ENCODE measurements at regions not wholly inside any gene's neighbourhood (a gene's known extent, or its start where the extent isn't known, plus 50 kb on each side); places are given as distances from the start of the nearest gene placed in this dataset.
"Not testable (repeated sequence)": the region's sequence is repeated elsewhere in the genome, so short reads cannot be mapped to it uniquely, and the experiment has no call there.

DNA sequence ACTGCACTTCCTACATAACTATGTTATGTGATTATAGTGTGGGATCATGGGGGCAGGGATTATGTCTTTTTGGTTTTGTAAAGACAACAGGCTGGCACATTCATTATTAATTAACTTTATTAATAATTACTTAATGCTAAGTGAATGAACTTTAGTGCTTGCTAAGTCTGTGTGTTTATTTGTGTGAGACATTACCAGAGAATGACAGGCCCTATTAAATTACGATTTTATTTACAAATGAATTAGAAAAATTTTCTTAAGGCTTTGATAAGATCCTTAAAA lies 100.9 kb downstream of the CD83 start:
- no peak for DNase-seq

GRCh38 chr6:14221564-14222279 lies 104.2 kb downstream of the CD83 start:
- DNase-seq, result no peak

GRCh38 chr6:14222956-14223355 lies 105.4 kb downstream of the CD83 start:
- no peak for DNase-seq

- DNase-seq, result no peak
Measured at GRCh38 chr6:14224359-14225103, 107.0 kb downstream of the CD83 start.

- no peak for DNase-seq
Measured at GRCh38 chr6:14226051-14226660, 108.6 kb downstream of the CD83 start.

- DNase-seq, result no peak
Measured at GRCh38 chr6:14228571-14228970, 111.0 kb downstream of the CD83 start.

DNA sequence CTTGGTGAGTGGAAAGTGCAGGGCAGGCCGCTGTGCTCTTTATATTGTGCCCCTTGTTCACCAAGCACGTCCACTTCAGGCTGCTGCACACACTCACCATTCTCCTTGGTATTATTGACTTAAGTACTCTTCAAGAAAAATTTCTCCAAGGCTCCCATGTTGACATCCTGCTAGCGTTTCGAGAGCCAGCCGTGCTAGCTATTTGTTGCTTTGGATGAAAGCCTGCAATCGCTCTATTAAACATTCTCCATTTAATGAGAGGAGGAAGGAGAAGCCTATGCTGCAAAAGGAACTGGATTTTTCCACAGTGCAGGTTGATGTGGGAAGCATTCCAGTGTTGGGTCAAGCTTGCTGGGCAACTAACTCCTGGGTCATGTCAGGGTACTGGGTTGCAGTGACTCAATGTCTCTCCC lies 113.5 kb downstream of the CD83 start:
- DNase-seq, result no peak

DNA sequence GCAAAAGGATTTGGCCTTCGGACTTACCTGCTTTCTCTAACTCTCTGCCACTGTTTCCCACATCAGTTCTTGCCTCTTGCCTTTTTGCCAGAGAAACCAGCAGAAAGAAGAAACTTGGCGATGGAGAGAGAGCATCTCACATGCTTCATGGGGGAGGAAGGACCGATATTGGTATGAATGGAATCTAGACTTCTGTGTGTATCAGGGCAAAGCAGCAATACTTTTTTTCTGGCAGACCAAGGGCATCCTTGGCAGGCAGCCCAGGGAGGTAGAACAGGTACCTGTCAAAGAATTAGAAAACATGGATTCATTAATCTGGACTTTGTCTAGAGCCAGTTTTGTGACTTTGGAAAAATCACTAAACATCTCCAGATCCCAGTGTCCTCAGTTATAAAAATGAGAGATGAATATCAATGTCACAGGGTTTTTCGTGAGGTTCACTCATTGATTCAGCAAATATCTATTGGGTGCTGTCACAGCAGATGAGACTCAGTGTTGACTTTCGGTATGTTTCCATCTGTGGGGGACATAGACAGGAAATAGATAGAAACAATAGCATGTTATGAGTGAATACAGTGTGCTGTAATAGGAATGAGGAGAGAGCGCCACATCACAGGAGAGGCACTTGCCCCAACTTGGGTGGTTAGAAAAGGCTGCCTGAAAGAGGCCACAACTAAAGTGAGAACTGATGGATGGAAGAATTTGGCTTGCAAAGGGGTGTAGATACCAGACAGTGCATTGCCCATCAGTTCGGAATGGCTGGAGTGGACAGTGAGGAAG lies 114.1 kb downstream of the CD83 start:
- no peak for DNase-seq

DNA sequence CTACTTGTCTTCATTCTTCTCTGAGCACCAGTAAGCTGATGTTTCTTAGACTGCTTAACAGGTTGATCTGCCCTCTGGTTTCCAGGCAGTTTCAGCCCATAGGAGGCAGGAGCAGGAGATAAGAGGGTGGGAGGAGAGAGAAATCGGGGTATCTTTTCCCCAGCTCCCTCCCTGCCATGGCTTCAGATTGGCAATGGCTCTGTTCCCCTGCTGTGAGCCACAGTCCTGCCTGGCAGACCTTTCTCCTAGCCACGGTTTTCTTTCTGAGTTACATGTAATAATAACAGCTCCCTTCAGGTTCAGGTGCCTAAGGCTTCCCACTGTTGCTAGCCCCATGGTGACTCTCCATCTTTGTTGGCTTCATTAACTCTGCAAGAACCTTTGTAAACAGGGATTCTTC lies 115.3 kb downstream of the CD83 start:
- no peak for DNase-seq

- DNase-seq, result no peak
Measured at GRCh38 chr6:14235653-14236356, 118.2 kb downstream of the CD83 start.

DNA sequence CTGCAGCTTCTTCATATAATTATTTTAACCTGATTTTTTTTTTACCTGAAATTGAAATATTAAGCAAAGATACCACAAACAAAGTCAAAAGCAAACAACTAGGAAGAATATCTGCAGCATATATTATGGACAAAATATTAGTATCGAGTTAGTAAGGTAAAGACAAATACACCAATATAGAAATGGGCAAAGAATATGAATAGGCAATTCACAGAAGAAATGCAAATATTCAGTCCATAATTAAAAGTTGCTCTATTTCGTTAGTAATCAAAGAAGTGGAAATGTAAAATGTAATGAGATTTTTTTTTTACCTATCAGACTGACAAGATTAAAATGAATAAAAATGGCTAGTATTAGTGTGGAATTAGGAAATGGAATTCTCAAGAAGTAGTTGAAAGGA lies 121.5 kb downstream of the CD83 start:
- DNase-seq, result no peak

DNA sequence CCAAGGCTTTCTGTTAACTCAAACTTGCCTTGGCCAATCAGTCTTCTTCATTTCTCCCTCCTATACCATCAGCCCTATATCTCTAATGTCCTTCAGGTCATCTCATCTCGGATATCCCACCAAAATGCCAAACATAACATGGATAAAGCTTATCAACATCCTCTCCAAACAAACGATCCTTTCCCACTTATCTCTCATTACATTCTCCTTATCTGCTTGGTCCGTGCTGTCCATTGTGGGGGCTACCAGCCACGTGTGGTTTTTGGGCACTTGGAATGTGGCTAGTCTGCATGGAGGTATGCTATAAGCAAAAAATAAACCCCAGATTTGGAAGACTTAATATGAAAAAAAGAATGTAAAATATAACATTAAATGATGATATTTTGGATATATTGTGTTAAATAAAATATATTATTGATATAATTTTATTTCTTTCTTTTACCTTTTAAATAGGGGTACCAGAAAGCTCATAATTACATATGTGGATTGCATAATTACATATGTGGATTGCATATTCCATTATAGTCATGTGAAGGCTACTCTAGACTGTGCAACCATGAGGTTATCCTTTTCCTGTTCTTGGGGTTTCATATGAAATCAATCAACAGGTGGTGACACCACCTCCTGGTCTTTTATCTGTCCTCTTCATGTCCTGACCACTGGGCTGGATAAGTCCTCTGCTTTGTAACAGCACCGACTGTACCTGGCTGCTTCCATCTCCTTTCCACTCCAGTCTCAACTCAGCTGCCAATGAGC lies 123.0 kb downstream of the CD83 start:
- DNase-seq, result no peak

DNA sequence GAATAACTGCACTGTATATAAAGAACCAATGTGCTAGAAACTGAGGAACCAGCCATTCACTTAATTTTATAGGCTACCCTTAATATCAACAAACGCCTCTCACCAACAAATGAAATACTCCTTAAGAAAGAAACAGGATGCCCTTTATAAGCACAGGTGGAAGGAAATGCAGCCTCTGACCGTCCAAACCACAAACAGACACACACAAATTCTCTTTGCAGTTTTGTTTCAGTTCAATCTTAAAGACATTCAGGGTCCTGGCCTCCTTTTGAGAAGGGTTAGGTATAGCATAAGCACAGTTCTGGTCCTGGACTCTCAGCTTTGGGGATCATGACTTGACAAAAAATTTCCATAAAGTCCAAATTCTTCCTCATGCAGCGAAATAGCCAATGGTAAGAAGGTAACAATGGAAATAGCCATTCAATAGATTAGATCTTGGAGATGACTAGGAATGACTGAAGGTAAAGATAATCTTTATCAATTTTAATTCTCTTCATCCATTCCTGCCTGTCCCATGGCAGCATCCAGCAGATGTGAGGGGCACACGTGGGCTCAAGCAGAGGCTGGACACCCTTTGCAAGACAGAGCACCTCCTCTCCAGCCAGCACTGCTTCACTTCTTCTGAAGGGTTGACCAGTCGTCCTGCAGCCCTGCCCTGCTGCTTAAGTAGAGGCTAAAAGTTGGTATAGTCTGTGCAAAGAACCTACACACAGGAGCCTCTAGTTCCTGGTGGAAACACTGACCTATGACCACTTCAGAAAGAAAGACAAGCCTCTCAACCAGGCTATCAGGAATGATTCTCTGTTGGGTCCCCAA lies 123.9 kb downstream of the CD83 start:
- DNase-seq, result no peak

GRCh38 chr6:14242912-14243311 lies 125.3 kb downstream of the CD83 start:
- not testable (repeated sequence) for DNase-seq

- no peak for DNase-seq
Measured at GRCh38 chr6:14243597-14243996, 126.0 kb downstream of the CD83 start.

GRCh38 chr6:14246876-14247275 lies 129.3 kb downstream of the CD83 start:
- DNase-seq, result no peak

- DNase-seq, result no peak
Measured at GRCh38 chr6:14250573-14250972, 133.0 kb downstream of the CD83 start.

DNA sequence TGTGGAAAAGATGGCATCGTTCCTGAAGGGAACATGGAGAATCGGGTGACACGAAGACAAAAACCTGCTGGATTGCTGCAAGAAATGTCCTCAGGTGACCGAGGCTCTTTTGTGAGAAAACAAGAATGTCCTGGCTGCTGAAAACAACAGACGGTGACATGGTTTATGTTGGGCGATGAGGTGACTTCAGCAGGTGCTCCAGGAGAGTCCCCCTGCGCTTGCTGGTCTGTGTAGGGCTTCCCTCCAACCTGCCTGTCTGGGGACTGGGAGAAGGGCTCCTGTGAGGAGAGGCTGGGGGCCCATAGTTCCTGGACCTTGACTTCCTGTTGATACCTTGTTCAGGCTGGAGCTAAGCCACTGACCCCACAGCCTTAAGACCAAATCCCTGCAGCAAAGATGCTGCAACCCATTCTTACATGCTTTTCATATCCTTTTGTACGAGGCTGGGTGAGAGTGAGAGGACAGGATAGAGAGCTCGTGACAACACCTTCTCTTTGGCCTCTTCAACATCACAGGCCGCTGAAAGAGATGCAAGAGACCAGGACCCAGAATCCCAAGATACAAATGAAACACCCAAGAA lies 134.8 kb downstream of the CD83 start:
- no peak for DNase-seq

GRCh38 chr6:14254505-14254904 lies 136.9 kb downstream of the CD83 start:
- DNase-seq, result no peak

- DNase-seq, result no peak
Measured at GRCh38 chr6:14255916-14256315, 138.3 kb downstream of the CD83 start.

- no peak for DNase-seq
Measured at GRCh38 chr6:14258117-14258516, 140.5 kb downstream of the CD83 start.
